HFF-Myc (cell line): ENCODE measurements at regions not wholly inside any gene's neighbourhood (a gene's known extent, or its start where the extent isn't known, plus 50 kb on each side); places are given as distances from the start of the nearest gene placed in this dataset.

Experiments
- DNase-seq: peaks from one replicate; pipeline ENCODE4 v3.0.0-alpha.2; 2011; ENCODE audit warnings: low read depth; ENCODE audit errors: extremely low read depth
- H3K4me3 ChIP-seq: replicated peaks from 2 replicates; pipeline ENCODE4 v1.5.1; 2011; ENCODE audit warnings: low read depth, mild to moderate bottlenecking, control low read depth, low read length
- CTCF ChIP-seq: IDR thresholded peaks from 2 replicates; pipeline ENCODE4 v1.5.1; 2012; ENCODE audit warnings: mild to moderate bottlenecking, low read depth, low read length, control low read depth; ENCODE audit errors: missing control alignments

DNA sequence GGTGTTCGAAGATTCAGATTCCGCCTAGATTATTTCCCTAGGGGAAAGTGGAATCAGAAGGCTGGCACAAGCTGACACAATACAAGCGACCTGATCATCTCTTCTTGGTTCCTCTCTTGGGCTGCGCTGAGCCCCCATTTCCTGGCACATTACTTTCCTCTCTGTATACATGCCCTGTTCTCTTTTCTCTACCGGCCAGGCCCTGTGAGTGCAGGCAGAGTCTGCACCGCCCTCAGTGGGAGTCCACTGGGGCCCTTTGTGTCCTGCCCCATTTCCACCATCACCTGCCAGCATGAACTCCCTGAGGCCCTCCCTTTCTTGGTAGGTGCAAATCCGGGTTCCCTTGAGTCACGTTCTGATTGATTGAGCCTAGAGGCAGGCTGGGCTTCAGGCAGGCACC lies 287.9 kb downstream of the MSX2 start:
- no peak for TF ChIP-seq CTCF
- no peak for DNase-seq
- no peak overlapping the region for H3K4me3 ChIP-seq

DNA sequence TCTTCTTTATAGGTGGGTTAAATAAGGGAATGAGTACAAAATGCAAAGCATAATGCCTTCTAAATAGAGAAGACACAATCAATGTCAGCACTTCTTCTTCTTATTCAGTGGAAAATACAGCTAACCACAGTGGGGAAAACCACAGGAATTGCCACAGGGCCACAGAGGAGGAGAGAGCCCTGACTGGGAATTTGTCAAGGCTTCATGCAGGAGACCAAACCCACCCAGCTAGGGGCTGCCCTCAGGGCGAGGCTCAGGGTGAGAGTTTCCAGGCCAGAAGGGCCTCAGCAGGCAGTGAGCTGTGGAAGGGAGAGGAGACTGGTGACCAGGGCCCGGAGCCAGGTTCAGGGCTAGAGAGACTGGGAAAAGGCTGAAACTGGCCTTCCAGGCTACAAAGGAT lies 279.1 kb downstream of the MSX2 start:
- DNase-seq = no peak
- no peak for TF ChIP-seq CTCF
- H3K4me3 ChIP-seq = no peak overlapping the region

- H3K4me3 ChIP-seq = no peak overlapping the region
- DNase-seq = no peak
- no peak for TF ChIP-seq CTCF
These were observed 277.7 kb downstream of the MSX2 start for GRCh38 chr5:175001876-175002645.

DNA sequence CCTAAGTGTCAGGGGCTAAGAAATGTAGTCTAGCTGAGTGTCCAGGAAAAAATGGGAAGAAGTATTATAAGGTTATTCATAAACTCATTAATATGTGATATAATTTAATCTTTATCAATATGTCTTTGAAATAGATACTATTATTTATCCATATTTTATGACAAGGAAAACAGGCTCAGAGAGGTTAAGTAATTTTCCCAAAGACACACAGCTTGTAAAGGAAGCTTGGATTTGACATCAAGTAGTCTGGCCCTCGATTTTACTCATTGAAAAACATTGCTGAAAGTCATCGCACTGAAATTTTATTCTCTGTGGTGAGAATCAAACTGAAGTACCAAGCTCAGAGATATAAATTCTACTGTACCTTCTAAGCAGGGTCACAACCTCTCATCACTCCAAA lies 276.9 kb downstream of the MSX2 start:
- no peak overlapping the region for H3K4me3 ChIP-seq
- TF ChIP-seq CTCF = no peak
- no peak for DNase-seq

DNA sequence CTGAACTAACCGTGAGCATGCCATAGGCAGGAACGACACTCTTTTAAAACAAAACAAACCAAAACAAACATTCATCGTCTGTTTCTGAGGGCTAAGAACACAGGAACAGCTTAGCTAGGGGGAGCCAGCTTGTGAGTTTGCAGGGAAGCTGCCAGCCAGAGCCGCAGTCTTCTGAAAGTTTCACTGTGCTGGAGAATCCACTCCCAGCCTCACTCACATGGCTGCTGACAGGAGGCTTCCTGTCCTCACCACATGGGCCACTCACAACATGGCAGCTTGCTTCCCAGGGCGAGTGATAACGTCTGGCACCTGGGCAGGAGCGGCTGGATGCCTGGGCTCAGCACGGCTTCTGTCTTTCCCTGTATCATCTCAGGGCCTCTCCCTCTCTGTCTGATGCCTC lies 275.2 kb downstream of the MSX2 start:
- H3K4me3 ChIP-seq = no peak overlapping the region
- TF ChIP-seq CTCF = no peak
- DNase-seq = no peak

DNA sequence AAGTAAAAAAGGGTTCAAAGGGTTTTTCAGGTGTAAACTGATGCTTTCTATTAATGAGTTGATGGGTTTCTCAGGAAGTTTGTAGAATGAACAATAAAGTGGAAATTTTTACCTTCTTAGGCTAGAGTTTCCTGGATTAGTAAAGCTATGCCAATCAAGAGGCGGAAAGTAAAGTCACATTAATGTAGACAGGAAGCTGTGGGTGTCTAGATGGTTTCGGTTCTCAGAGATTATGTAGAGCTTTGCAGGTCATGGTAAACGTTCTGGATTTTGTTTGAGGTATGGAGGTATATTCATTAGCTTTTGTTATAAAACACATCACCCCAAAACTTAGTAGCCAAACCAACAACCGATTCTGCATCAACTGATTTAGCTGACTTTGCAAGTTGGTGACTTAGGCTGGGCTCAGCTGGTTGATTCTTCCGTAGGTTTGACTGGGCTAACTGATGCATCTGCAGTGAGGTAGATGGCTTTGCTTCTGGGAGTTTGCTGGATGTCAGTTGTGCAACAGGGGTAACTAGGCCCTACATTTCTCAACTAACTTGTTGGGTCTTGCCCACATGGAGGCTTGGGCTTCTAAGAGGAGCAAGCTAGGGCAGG lies 273.8 kb downstream of the MSX2 start:
- no peak for DNase-seq
- TF ChIP-seq CTCF = no peak
- no peak overlapping the region for H3K4me3 ChIP-seq
